OCI-LY7 (cell line): ENCODE measurements at regions not wholly inside any gene's neighbourhood (a gene's known extent, or its start where the extent isn't known, plus 50 kb on each side); places are given as distances from the start of the nearest gene placed in this dataset.

ENCODE experiments used
- BruUV-seq: library from RNA; stranded (reverse); fragments of 400-500 nt; replicated peaks from 2 replicates; lab custom pipeline; 2021; lab: Mats Ljungman, UMichigan
- CTCF ChIA-PET: fragments of 300-600 bp; sonication (Branson Sonifier 250); formaldehyde crosslinking; loops from one replicate; lab custom pipeline; 2022; ENCODE audit warnings: antibody characterized with exemption; ENCODE audit not compliant: unreplicated experiment; lab: Charles Lee
- POLR2A ChIA-PET: fragments of 300-600 bp; sonication (Branson Sonifier 250); formaldehyde crosslinking; loops from one replicate; lab custom pipeline; 2022; ENCODE audit warnings: antibody characterized with exemption; lab: Charles Lee
- DNase-seq: peaks from one replicate; pipeline ENCODE4 v3.0.0-alpha.2; 2015; ENCODE audit warnings: low spot score
- H2AFZ ChIP-seq: fragments of 200-600 bp; sonication (generic), shearing (Covaris generic); 2 replicates; pipeline ENCODE4 v1.6.1; 2014; ENCODE audit warnings: mild to moderate bottlenecking, antibody characterized with exemption, low read length, moderate library complexity
- H3K27ac ChIP-seq: fragments of 200-600 bp; sonication (generic); 2 replicates; pipeline ENCODE4 v1.5.1; 2014; ENCODE audit warnings: mixed run types, low read depth, mild to moderate bottlenecking, moderate library complexity, low read length, inconsistent platforms; ENCODE audit not compliant: poor library complexity, severe bottlenecking
- H3K36me3 ChIP-seq: fragments of 200-600 bp; sonication (generic); 2 replicates; pipeline ENCODE4 v1.6.1; 2014; ENCODE audit warnings: mild to moderate bottlenecking, antibody characterized with exemption, low read length, moderate library complexity, mixed read lengths; ENCODE audit not compliant: insufficient read depth
- H3K4me1 ChIP-seq: fragments of 200-600 bp; sonication (generic); 2 replicates; pipeline ENCODE4 v1.5.1; 2014; ENCODE audit warnings: mild to moderate bottlenecking, low read length; ENCODE audit not compliant: insufficient read depth, poor library complexity, severe bottlenecking
- H3K4me2 ChIP-seq: fragments of 200-600 bp; sonication (generic); 2 replicates; pipeline ENCODE4 v1.6.1; 2014; ENCODE audit warnings: mild to moderate bottlenecking, low read length
- H3K4me3 ChIP-seq: fragments of 200-600 bp; sonication (generic); 2 replicates; pipeline ENCODE4 v1.5.1; 2014; ENCODE audit warnings: mild to moderate bottlenecking, low read depth, low read length; ENCODE audit not compliant: poor library complexity, severe bottlenecking
- H3K79me2 ChIP-seq: fragments of 200-600 bp; sonication (generic); 2 replicates; pipeline ENCODE4 v1.6.1; 2016; ENCODE audit warnings: low read depth, mild to moderate bottlenecking, low read length, moderate library complexity, mixed read lengths; ENCODE audit not compliant: insufficient read depth
- H3K9me2 ChIP-seq: fragments of 200-600 bp; sonication (generic); 2 replicates; pipeline ENCODE4 v1.6.1; 2016; ENCODE audit warnings: mild to moderate bottlenecking, low read length, mixed read lengths; ENCODE audit not compliant: insufficient read depth
- H3K9me3 ChIP-seq: fragments of 200-600 bp; sonication (generic); 2 replicates; pipeline ENCODE4 v1.6.1; 2014; ENCODE audit warnings: mild to moderate bottlenecking, mixed run types, low read length, mixed read lengths
- H4K20me1 ChIP-seq: fragments of 200-600 bp; sonication (generic); 2 replicates; pipeline ENCODE4 v1.6.1; 2014; ENCODE audit warnings: mild to moderate bottlenecking, antibody characterized with exemption, low read length, moderate library complexity, mixed read lengths; ENCODE audit not compliant: insufficient read depth
- EZH2phosphoT487 ChIP-seq: fragments of 200-600 bp; sonication (generic); IDR thresholded peaks from 2 replicates; pipeline ENCODE4 v1.6.1; 2018; ENCODE audit warnings: low read depth, borderline replicate concordance, mild to moderate bottlenecking, mixed run types, antibody characterized with exemption, low read length, moderate library complexity, mixed read lengths
- intact Hi-C: fragments of 100-400 bp; cut with micrococcal nuclease; formaldehyde crosslinking; loops from one replicate; pipeline ENCODE4 v1.10.0; 2022; ENCODE audit not compliant: unreplicated experiment
- TF ChIP-seq, protein P1 (sequence below): fragments of 200-600 bp; sonication (generic); conservative IDR thresholded peaks from 2 replicates; pipeline ENCODE4 v1.5.1; 2014; ENCODE audit warnings: mild to moderate bottlenecking, antibody characterized with exemption, low read length, moderate library complexity, mixed read lengths

- Histone ChIP-seq H3K9me3 (no peaks in the 10 kb centered on the region), H3K27ac (no peak overlapping the region), H2AFZ (0 out of 2 replicates have a peak overlapping the region, but pooled peaks have one; percentile 21), H3K79me2 (no peaks in the 10 kb centered on the region), H3K4me2 (peak overlapping the region; percentile 45), H3K36me3 (no peaks in the 10 kb centered on the region), H3K4me1 (peaks cover 34% of the 10 kb centered on the region), H3K9me2 (no peaks in the 10 kb centered on the region), H3K4me3 (no peak overlapping the region), H4K20me1 (no peaks in the 10 kb centered on the region)
- peak; percentile 50 for DNase-seq
- intact Hi-C loops: no loop called here
- TF ChIP-seq, protein P1, sequence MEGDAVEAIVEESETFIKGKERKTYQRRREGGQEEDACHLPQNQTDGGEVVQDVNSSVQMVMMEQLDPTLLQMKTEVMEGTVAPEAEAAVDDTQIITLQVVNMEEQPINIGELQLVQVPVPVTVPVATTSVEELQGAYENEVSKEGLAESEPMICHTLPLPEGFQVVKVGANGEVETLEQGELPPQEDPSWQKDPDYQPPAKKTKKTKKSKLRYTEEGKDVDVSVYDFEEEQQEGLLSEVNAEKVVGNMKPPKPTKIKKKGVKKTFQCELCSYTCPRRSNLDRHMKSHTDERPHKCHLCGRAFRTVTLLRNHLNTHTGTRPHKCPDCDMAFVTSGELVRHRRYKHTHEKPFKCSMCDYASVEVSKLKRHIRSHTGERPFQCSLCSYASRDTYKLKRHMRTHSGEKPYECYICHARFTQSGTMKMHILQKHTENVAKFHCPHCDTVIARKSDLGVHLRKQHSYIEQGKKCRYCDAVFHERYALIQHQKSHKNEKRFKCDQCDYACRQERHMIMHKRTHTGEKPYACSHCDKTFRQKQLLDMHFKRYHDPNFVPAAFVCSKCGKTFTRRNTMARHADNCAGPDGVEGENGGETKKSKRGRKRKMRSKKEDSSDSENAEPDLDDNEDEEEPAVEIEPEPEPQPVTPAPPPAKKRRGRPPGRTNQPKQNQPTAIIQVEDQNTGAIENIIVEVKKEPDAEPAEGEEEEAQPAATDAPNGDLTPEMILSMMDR: no peak
- TF ChIP-seq EZH2phosphoT487: no peak
- ChIA-PET CTCF (no interaction called here), POLR2A (no interaction called here)
- BruUV-seq: no TSS peak
Measured at GRCh38 chr7:155360495-155361345, 63.0 kb downstream of the INSIG1 start.

DNA sequence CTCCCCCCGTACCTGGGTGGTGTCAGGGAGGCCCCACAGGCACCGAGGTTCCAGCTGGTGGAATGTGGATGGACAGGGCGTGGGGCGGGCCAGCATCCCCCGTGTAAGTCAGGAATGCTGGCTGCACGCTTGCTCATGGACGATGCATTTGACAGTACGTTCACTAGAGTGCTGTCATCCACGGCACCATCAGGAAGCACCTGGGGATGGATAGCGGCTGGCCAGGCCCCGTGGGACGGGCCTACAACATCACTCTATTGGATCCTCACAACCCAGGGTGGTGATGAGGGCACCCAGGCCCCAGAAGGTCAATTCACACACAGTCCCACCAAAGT is 63.6 kb downstream of the INSIG1 start:
- intact Hi-C loops: no loop called here
- H3K4me1 ChIP-seq: peaks cover 34% of the 10 kb centered on the region
- no peaks in the 10 kb centered on the region for H3K9me3 ChIP-seq
- no peaks in the 10 kb centered on the region for H4K20me1 ChIP-seq
- BruUV-seq: no TSS peak
- peak overlapping the region; percentile 45 for H3K4me2 ChIP-seq
- no peak for DNase-seq
- H3K79me2 ChIP-seq: no peaks in the 10 kb centered on the region
- CTCF ChIA-PET: no interaction called here
- TF ChIP-seq, protein P1: no peak
- no peak for TF ChIP-seq EZH2phosphoT487
- no peak overlapping the region for H3K4me3 ChIP-seq
- H3K9me2 ChIP-seq: no peaks in the 10 kb centered on the region
- 0 out of 2 replicates have a peak overlapping the region, but pooled peaks have one; percentile 21 for H2AFZ ChIP-seq
- POLR2A ChIA-PET: no interaction called here
- H3K27ac ChIP-seq: no peak overlapping the region
- no peaks in the 10 kb centered on the region for H3K36me3 ChIP-seq

DNA sequence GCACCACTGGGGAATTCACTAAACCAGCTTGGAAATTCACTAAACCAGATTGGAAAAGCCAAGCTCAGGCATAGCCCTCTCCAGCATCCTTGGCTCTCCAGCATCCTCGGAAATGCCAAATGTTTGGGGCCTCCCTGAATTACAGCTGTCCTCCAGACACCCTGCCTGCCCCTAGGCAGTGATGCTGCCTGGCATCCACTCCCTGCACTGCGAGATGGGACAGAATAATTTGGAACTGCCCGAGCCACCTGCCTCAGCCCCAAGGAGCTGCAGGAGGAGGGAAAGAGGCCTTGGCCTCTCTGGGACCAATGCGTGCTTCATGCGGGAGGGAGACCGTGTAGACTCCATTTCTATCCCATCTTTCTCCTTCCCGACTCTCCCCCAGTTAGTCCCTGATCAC is 64.3 kb downstream of the INSIG1 start:
- no peak for DNase-seq
- peaks cover 34% of the 10 kb centered on the region for H3K4me1 ChIP-seq
- no peak overlapping the region for H3K27ac ChIP-seq
- POLR2A ChIA-PET: no interaction called here
- no peak overlapping the region for H3K4me3 ChIP-seq
- H3K9me3 ChIP-seq: no peaks in the 10 kb centered on the region
- BruUV-seq: no TSS peak
- no peaks in the 10 kb centered on the region for H4K20me1 ChIP-seq
- intact Hi-C loops: no loop called here
- H3K36me3 ChIP-seq: no peaks in the 10 kb centered on the region
- no peaks in the 10 kb centered on the region for H3K79me2 ChIP-seq
- H2AFZ ChIP-seq: no peak overlapping the region
- CTCF ChIA-PET: no interaction called here
- TF ChIP-seq, protein P1: no peak
- no peak for TF ChIP-seq EZH2phosphoT487
- no peak overlapping the region for H3K4me2 ChIP-seq
- no peaks in the 10 kb centered on the region for H3K9me2 ChIP-seq
